ENCODE measurements at regions not wholly inside any gene's neighbourhood (a gene's known extent, or its start where the extent isn't known, plus 50 kb on each side); places are given as distances from the start of the nearest gene placed in this dataset.

DNA sequence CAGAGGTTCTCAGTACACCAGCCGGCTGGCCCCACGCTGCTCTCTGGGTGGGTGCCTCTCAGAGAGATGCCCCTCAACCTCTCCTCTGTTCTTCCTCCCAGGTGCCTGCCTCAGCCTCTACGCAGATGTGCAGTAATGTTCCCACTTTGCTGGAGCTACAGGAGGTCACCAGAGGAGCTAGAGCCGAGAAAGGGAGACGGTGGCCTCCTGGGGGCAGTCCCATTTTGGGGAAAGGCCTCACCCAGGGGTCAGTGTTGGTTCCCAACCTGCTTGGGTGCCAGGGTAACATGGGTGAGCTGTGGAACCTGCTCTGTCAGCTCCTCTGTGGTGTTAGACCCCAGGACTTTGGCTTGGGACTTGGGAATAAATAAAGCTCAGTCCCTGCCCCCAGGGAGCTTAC, 145.3 kb upstream of the MLN start:
- DNase-seq (no peak), ATAC-seq (ENCODE audit: low FRiP score in 2 of 2) (no peak)
- no peak overlapping the region for H3K27ac ChIP-seq
- H3K4me1 ChIP-seq: no peaks in the 10 kb centered on the region
- no peaks in the 10 kb centered on the region for H3K27me3 ChIP-seq
- H3K36me3 ChIP-seq: no peaks in the 10 kb centered on the region
- TF ChIP-seq POLR2A (IDR thresholded peaks at IDR 0.05) (no peak), POLR2AphosphoS5 (IDR thresholded peaks at IDR 0.05) (no peak), EP300 (IDR thresholded peaks at IDR 0.05) (no peak)
- TF ChIP-seq, protein P1, sequence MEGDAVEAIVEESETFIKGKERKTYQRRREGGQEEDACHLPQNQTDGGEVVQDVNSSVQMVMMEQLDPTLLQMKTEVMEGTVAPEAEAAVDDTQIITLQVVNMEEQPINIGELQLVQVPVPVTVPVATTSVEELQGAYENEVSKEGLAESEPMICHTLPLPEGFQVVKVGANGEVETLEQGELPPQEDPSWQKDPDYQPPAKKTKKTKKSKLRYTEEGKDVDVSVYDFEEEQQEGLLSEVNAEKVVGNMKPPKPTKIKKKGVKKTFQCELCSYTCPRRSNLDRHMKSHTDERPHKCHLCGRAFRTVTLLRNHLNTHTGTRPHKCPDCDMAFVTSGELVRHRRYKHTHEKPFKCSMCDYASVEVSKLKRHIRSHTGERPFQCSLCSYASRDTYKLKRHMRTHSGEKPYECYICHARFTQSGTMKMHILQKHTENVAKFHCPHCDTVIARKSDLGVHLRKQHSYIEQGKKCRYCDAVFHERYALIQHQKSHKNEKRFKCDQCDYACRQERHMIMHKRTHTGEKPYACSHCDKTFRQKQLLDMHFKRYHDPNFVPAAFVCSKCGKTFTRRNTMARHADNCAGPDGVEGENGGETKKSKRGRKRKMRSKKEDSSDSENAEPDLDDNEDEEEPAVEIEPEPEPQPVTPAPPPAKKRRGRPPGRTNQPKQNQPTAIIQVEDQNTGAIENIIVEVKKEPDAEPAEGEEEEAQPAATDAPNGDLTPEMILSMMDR (IDR thresholded peaks at IDR 0.05): no peak
- H3K9me3 ChIP-seq: no peaks in the 10 kb centered on the region
- no peak overlapping the region for H3K4me3 ChIP-seq
- 74 to 89% methylated on average over 3 to 5 of the region's 5 CpGs for WGBS, 2 donors

DNA sequence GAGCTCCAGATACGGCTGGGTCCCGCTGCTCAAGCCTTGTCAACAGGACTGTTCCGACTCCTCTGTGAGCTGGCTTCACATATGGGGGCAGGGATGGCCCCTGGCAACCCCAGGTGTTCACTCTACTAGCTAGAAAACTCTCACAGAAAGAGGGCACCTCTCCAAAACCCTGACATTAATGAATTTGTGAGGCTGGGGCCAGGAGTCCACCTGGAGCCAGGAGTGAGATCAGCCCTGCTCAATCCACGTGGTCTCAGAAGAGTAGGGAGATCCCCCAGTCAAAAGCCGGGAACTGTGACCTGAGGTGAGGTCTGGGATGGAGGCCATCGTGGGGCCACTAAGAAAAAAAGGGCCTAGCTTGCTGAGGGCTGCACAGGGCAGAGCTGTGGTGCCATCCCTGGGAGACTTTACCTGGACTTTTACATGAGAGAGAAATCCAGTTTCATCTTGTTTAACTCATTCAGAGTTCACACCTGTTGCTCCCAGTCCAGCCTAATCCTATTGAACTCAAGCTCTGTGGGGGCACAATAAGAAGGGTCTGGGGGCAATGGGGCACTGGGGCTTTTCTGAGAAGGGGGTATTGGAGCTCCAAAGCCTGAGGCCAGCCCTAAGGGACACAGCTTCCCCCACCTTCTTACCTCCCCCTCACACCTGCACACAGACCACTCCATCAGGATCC, 144.3 kb upstream of the MLN start:
- no peak for ATAC-seq (ENCODE audit: low FRiP score in 2 of 2)
- WGBS, 2 donors: 75 to 79% methylated on average over 6 of the region's 6 CpGs

DNA sequence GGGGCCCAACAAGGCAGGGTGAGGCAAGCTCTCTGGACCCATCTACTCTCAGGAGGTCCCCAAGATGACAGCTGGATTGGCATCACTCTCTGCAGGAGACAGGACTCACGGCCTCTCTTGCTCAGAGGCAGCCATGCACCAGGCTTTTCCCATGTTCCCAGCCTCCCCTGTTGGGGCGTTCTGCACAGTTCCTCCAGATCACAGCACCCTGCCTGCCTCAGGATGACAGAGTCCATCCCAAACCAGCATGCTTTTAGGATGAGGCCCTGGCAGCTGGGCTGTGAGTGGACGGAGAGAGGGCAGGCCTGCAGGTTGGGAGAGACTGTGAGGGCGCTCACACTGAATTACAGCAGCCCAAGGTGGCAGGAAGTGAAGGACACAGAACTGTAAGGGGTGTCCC, 143.2 kb upstream of the MLN start:
- H3K36me3 ChIP-seq: no peaks in the 10 kb centered on the region
- DNase-seq (no peak), ATAC-seq (ENCODE audit: low FRiP score in 2 of 2) (no peak)
- no peak overlapping the region for H3K27ac ChIP-seq
- no peaks in the 10 kb centered on the region for H3K9me3 ChIP-seq
- H3K4me1 ChIP-seq: no peaks in the 10 kb centered on the region
- 79 to 83% methylated on average over 2 to 3 of the region's 4 CpGs for WGBS, 2 donors
- TF ChIP-seq POLR2A (IDR thresholded peaks at IDR 0.05) (no peak), POLR2AphosphoS5 (IDR thresholded peaks at IDR 0.05) (no peak), EP300 (IDR thresholded peaks at IDR 0.05) (no peak)
- TF ChIP-seq, protein P1 (IDR thresholded peaks at IDR 0.05): no peak
- H3K27me3 ChIP-seq: no peaks in the 10 kb centered on the region
- H3K4me3 ChIP-seq: no peak overlapping the region

More for the DNA sequence above, 144.3 kb upstream of the MLN start:
- no peaks in the 10 kb centered on the region for H3K36me3 ChIP-seq
- H3K9me3 ChIP-seq: no peaks in the 10 kb centered on the region
- H3K27ac ChIP-seq: no peak overlapping the region
- H3K4me3 ChIP-seq: no peak overlapping the region
- no peaks in the 10 kb centered on the region for H3K27me3 ChIP-seq
- H3K4me1 ChIP-seq: no peaks in the 10 kb centered on the region
- DNase-seq: no peak
- TF ChIP-seq POLR2A (IDR thresholded peaks at IDR 0.05) (no peak), EP300 (IDR thresholded peaks at IDR 0.05) (no peak), POLR2AphosphoS5 (IDR thresholded peaks at IDR 0.05) (no peak)
- TF ChIP-seq, protein P1 (IDR thresholded peaks at IDR 0.05): no peak

DNA sequence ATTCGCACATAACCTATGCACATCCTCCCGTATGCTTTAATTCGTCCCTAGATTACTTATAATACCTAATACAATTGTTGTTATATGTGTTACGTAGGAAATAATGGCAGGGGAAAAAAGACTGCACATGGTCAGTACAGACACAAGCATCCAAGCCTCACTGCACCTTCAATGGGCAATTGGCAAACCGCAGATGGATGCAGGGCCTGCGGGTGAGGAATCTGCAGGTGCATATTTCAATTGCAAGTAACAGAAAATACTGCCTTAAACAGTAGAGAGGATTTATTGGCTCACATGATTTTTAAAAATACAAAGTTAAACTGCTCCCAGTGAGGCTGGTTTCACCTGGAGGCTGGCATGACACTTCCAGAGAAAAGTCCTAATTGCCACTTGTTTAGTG, 142.1 kb upstream of the MLN start:
- H3K27ac ChIP-seq: no peak overlapping the region
- DNase-seq: no peak
- 90 to 94% methylated on average over 6 of the region's 6 CpGs for WGBS, 2 donors

More for the DNA sequence above, 142.1 kb upstream of the MLN start:
- Histone ChIP-seq H3K4me3 (no peak overlapping the region), H3K4me1 (no peaks in the 10 kb centered on the region), H3K9me3 (no peaks in the 10 kb centered on the region), H3K36me3 (no peaks in the 10 kb centered on the region), H3K27me3 (no peaks in the 10 kb centered on the region)
- TF ChIP-seq EP300 (IDR thresholded peaks at IDR 0.05): no peak
- TF ChIP-seq POLR2AphosphoS5 (IDR thresholded peaks at IDR 0.05): no peak
- TF ChIP-seq, protein P1 (IDR thresholded peaks at IDR 0.05): no peak
- TF ChIP-seq POLR2A (IDR thresholded peaks at IDR 0.05): no peak
- no peak for ATAC-seq (ENCODE audit: low FRiP score in 2 of 2)

All from upper lobe of left lung (tissue), 6 donors.